Gastrocnemius medialis (tissue), 4 donors: ENCODE measurements at regions not wholly inside any gene's neighbourhood (a gene's known extent, or its start where the extent isn't known, plus 50 kb on each side); places are given as distances from the start of the nearest gene placed in this dataset.
A peak's percentile ranks its signal among the peaks of the same experiment; 100 is the strongest.

Source experiments
- ATAC-seq, 2 donors: fragments of 150-250 bp; one replicate each; pipeline ENCODE4 v1.9.1; 2016
- DNase-seq, 2 donors: peaks; one replicate each; pipeline ENCODE4 v3.0.0-alpha.2; 2019
- H3K27ac ChIP-seq, 4 donors: fragments of 200-600 bp; sonication (generic); 1 replicate in 1 of 4; 2 replicates in 3 of 4; pipeline ENCODE4 v1.5.1; 2016 to 2018; ENCODE audit warnings: mild to moderate bottlenecking in 2 of 4, moderate library complexity in 1 of 4
- H3K27me3 ChIP-seq, 3 donors: fragments of 200-600 bp; sonication (generic) in 2 of 3; 1 replicate in 1 of 3; 2 replicates in 2 of 3; pipeline versions ENCODE4 v1.5.1 to v1.6.0; 2016 to 2019; ENCODE audit warnings: mild to moderate bottlenecking in 1 of 3, moderate library complexity in 1 of 3
- H3K36me3 ChIP-seq, 2 donors: fragments of 200-600 bp; sonication (generic) in 1 of 2; one replicate each; pipeline ENCODE4 v1.5.1; 2017 to 2018
- H3K4me1 ChIP-seq, 2 donors: fragments of 200-600 bp; sonication (generic) in 1 of 2; one replicate each; pipeline ENCODE4 v1.5.1; 2016 to 2017; ENCODE audit warnings: mild to moderate bottlenecking in 2 of 2
- H3K4me3 ChIP-seq, 4 donors: fragments of 200-600 bp; sonication (generic) in 3 of 4; 1 replicate in 1 of 4; 2 replicates in 3 of 4; pipeline ENCODE4 v1.5.1; 2016 to 2019; ENCODE audit warnings: mild to moderate bottlenecking in 2 of 4
- H3K9me3 ChIP-seq, 3 donors: fragments of 200-600 bp; sonication (generic) in 2 of 3; 1 replicate in 1 of 3; 2 replicates in 2 of 3; pipeline ENCODE4 v1.5.1; 2016 to 2019
- CTCF ChIP-seq, 5 experiments: fragments of 450-650 bp in 3 of 5; fragments of 200-600 bp in 2 of 5; sonication (generic) in 2 of 5; IDR thresholded peaks in 4 of 5; conservative IDR thresholded peaks in 1 of 5; 1 replicate in 4 of 5; 2 replicates in 1 of 5; pipeline ENCODE4 v1.5.1; 2016 to 2019; ENCODE audit warnings: antibody characterized with exemption in 5 of 5, mild to moderate bottlenecking in 3 of 5, moderate library complexity in 3 of 5
- POLR2A ChIP-seq, 2 donors: fragments of 450-650 bp; IDR thresholded peaks; one replicate each; pipeline ENCODE4 v1.6.1; 2017; ENCODE audit warnings: antibody characterized with exemption in 2 of 2, mild to moderate bottlenecking in 2 of 2, moderate library complexity in 2 of 2
- in situ Hi-C, 4 donors: fragments of 200-750 bp; cut with MboI; loops; one replicate each; pipeline versions ENCODE4 v1.15.0 to v1.8.0; 2017; ENCODE audit warnings: low sequenced_read_pairs in 4 of 4
- intact Hi-C: fragments of 100-400 bp; cut with DNase I; formaldehyde crosslinking; loops from one replicate; pipeline ENCODE4 v1.15.1; 2023; ENCODE audit warnings: low total_unique reads

GRCh38 chr18:73691118-73691517, 456.5 kb downstream of the FBXO15 start:
- TF ChIP-seq CTCF (IDR thresholded peaks at IDR 0.05 in 4 of 5, conservative IDR thresholded peaks at IDR 0.05 in 1 of 5) = no peak
- TF ChIP-seq POLR2A (IDR thresholded peaks at IDR 0.05) = peak in 1 of 2 donors; percentile 18
- Histone ChIP-seq H3K27me3 (no peaks in the 10 kb centered on the region), H3K4me1 (no peaks in the 10 kb centered on the region), H3K9me3 (no peaks in the 10 kb centered on the region), H3K27ac (peak overlapping the region in 3 of 4 donors; percentile 6 to 39 (median 35)), H3K36me3 (no peaks in the 10 kb centered on the region), H3K4me3 (peak overlapping the region in 1 of 4 donors; percentile 22)
- intact Hi-C loops = loop anchor here (2.0 kb wide), 1 partner anchor 232 kb away; no protein-coding TSS in a partner anchor
- ATAC-seq (peak in 1 of 2 donors; percentile 54), DNase-seq (no peak)
- in situ Hi-C loops = no loop called here

- TF ChIP-seq POLR2A (IDR thresholded peaks at IDR 0.05) = no peak
- no peak for TF ChIP-seq CTCF (IDR thresholded peaks at IDR 0.05 in 4 of 5, conservative IDR thresholded peaks at IDR 0.05 in 1 of 5)
- Histone ChIP-seq H3K27me3 (no peaks in the 10 kb centered on the region), H3K27ac (peak overlapping the region in 2 of 4 donors; percentile 35 to 39), H3K4me3 (peak overlapping the region in 1 of 4 donors; percentile 22), H3K36me3 (no peaks in the 10 kb centered on the region), H3K4me1 (no peaks in the 10 kb centered on the region), H3K9me3 (no peaks in the 10 kb centered on the region)
- DNase-seq (no peak), ATAC-seq (no peak)
- in situ Hi-C loops = no loop called here
- intact Hi-C loops = loop anchor here (2.0 kb wide), 1 partner anchor 231 kb away; no protein-coding TSS in a partner anchor
Measured at GRCh38 chr18:73690222-73690621, 457.4 kb downstream of the FBXO15 start.

DNA sequence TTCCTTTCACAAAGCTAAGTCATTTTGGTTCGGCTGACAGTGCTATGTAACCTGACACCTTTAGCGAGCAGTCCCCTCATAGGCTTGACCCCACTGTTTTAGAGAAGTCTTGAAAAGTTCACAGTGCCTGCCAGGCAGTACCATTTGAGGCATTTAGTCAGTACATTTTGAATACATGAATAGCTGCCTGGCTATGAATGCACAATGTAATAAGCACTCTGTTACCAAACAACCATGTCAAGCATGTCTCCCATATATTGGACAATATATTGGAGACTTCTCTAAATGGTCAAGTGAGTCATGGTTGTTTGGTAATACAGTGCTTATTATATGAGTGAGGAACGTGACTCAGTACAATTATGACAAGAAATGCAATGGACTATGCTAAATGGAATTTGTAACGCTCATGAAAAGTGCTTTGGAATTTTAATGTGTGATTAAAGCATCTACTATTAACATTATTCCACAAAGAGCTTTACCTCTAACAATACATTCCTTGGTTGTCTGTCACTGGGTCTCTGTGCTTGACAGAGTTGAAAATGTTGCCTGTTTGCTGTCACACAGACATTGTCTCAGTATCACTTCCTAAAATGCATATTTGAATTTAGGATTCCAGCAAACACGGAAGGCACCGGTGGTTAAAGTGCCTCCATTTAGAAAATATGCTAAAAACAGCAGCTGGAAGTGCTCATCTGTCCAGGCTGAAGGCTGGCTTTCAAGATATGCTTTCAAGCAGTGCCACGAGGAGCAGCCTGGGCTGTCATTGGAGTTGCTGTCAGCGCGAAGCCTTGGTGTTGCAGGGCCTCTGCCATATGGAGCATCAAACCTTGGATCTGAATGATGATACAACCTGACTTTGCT, 458.6 kb downstream of the FBXO15 start:
- peak overlapping the region in 1 of 4 donors; percentile 9 for H3K4me3 ChIP-seq
- no peaks in the 10 kb centered on the region for H3K36me3 ChIP-seq
- no peaks in the 10 kb centered on the region for H3K27me3 ChIP-seq
- no peaks in the 10 kb centered on the region for H3K4me1 ChIP-seq
- no peak for TF ChIP-seq POLR2A (IDR thresholded peaks at IDR 0.05)
- TF ChIP-seq CTCF (IDR thresholded peaks at IDR 0.05 in 4 of 5, conservative IDR thresholded peaks at IDR 0.05 in 1 of 5) = no peak
- ATAC-seq = no peak
- no peak for DNase-seq
- in situ Hi-C loops (no loop called here), intact Hi-C loops (no loop called here)
- H3K27ac ChIP-seq = peak overlapping the region in 1 of 4 donors; percentile 35
- H3K9me3 ChIP-seq = no peaks in the 10 kb centered on the region

- no peak overlapping the region for H3K27ac ChIP-seq
- H3K27me3 ChIP-seq = no peaks in the 10 kb centered on the region
- no peak overlapping the region for H3K4me3 ChIP-seq
- ATAC-seq (no peak), DNase-seq (no peak)
- no peaks in the 10 kb centered on the region for H3K36me3 ChIP-seq
- no peaks in the 10 kb centered on the region for H3K9me3 ChIP-seq
- in situ Hi-C loops = no loop called here
- no peak for TF ChIP-seq CTCF (IDR thresholded peaks at IDR 0.05 in 4 of 5, conservative IDR thresholded peaks at IDR 0.05 in 1 of 5)
- no peak for TF ChIP-seq POLR2A (IDR thresholded peaks at IDR 0.05)
- H3K4me1 ChIP-seq = no peaks in the 10 kb centered on the region
- intact Hi-C loops = no loop called here
Measured at GRCh38 chr18:73688161-73688560, 459.5 kb downstream of the FBXO15 start.
